Transverse colon (tissue), 4 donors: ENCODE measurements at regions not wholly inside any gene's neighbourhood (a gene's known extent, or its start where the extent isn't known, plus 50 kb on each side); places are given as distances from the start of the nearest gene placed in this dataset.

Source experiments
- DNase-seq: peaks from one replicate; pipeline ENCODE4 v3.0.0-alpha.2; 2019
- H3K27ac ChIP-seq, 4 donors: fragments of 200-600 bp; sonication (generic); 2 replicates each; pipeline ENCODE4 v1.5.1; 2016 to 2018; ENCODE audit warnings: inconsistent platforms in 4 of 4
- H3K27me3 ChIP-seq: fragments of 200-600 bp; sonication (generic); 2 replicates; pipeline ENCODE4 v1.5.1; 2017; ENCODE audit warnings: inconsistent platforms
- H3K36me3 ChIP-seq, 4 donors: fragments of 200-600 bp; sonication (generic); 2 replicates each; pipeline ENCODE4 v1.5.1; 2017 to 2019; ENCODE audit warnings: inconsistent platforms in 4 of 4
- H3K4me1 ChIP-seq, 4 donors: fragments of 200-600 bp; sonication (generic); 2 replicates each; pipeline ENCODE4 v1.5.1; 2017 to 2020; ENCODE audit warnings: inconsistent platforms in 4 of 4
- H3K4me3 ChIP-seq, 4 donors: fragments of 200-600 bp; sonication (generic); 1 replicate in 1 of 4; 2 replicates in 3 of 4; pipeline versions ENCODE4 v1.5.1 to v1.6.1; 2017 to 2019; ENCODE audit warnings: inconsistent platforms in 4 of 4
- H3K9me3 ChIP-seq, 2 donors: fragments of 200-600 bp; sonication (generic); 2 replicates each; pipeline ENCODE4 v1.5.1; 2017 to 2019; ENCODE audit warnings: inconsistent platforms in 2 of 2
- EP300 ChIP-seq: sonication (generic); formaldehyde crosslinking; IDR thresholded peaks from one replicate; pipeline ENCODE4 v1.6.1; 2017; ENCODE audit warnings: antibody characterized with exemption, low read depth
- POLR2A ChIP-seq: fragments of 450-650 bp; IDR thresholded peaks from one replicate; pipeline ENCODE4 v1.6.1; 2016; ENCODE audit warnings: antibody characterized with exemption, mild to moderate bottlenecking, moderate library complexity
- POLR2AphosphoS5 ChIP-seq, 3 donors: sonication (generic); formaldehyde crosslinking; IDR thresholded peaks; one replicate each; pipeline ENCODE4 v1.6.1; 2016; ENCODE audit warnings: antibody characterized with exemption in 3 of 3
- WGBS, 2 donors: methylation state at CpG; one replicate each; pipeline ENCODE4 v1.1.5; 2018; ENCODE audit warnings: low coverage in 1 of 2; 5-methylcytosine and 5-hydroxymethylcytosine counted together
- in situ Hi-C, 4 donors: fragments of 200-750 bp; cut with MboI; loops; one replicate each; pipeline versions ENCODE4 v1.15.0 to v1.15.1; 2017; ENCODE audit warnings: low sequenced_read_pairs in 3 of 4, low pct_ligation_motif_present in 1 of 4, low pct_unique_long_range_greater_than_20kb in 1 of 4
- intact Hi-C: fragments of 100-400 bp; cut with DNase I; formaldehyde crosslinking; loops from one replicate; pipeline ENCODE4 v1.15.1; 2023; ENCODE audit warnings: low total_unique reads
- TF ChIP-seq, protein P1 (sequence below), 5 experiments: fragments of 200-600 bp in 3 of 5; fragments of 450-650 bp in 2 of 5; sonication (generic) in 3 of 5; IDR thresholded peaks; 1 replicate in 2 of 5; 2 replicates in 3 of 5; pipeline ENCODE4 v1.5.1; 2016 to 2017; ENCODE audit warnings: antibody characterized with exemption in 5 of 5, inconsistent platforms in 3 of 5, mild to moderate bottlenecking in 2 of 5, moderate library complexity in 1 of 5

DNA sequence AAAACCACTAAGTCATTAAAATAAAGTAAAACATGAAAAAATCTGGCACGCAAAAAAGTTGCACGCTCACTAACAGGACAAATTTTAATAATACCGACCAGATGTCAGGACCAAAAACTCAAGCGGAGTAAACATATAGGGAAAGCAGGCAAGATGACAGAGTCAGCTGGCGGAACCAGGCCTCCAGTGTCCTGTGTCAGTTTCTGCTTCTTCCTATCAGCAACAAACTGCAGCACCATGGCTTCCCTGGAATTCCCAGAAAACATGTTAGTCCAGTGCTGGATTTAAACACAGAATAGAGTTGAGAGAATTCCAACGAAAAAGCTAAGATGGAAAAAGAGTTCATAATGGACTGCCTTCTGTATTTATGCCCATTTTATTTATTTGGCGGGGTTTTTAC, 169.1 kb upstream of the ARHGEF26 start:
- intact Hi-C loops (no loop called here), in situ Hi-C loops (loop anchor here in 1 of 4 donors (25.0 kb wide), 1 partner anchor 915 kb away; no protein-coding TSS in a partner anchor)
- no peak for TF ChIP-seq POLR2A
- TF ChIP-seq EP300, result no peak
- no peak for TF ChIP-seq POLR2AphosphoS5 (IDR thresholded peaks at IDR 0.05)
- Histone ChIP-seq H3K27ac (no peak overlapping the region), H3K27me3 (no peaks in the 10 kb centered on the region), H3K4me3 (no peak overlapping the region), H3K4me1 (no peaks in the 10 kb centered on the region), H3K9me3 (no peaks in the 10 kb centered on the region), H3K36me3 (no peaks in the 10 kb centered on the region)
- no peak for DNase-seq
- 79 to 80% methylated on average over 6 to 7 of the region's 7 CpGs for WGBS, 2 donors

DNA sequence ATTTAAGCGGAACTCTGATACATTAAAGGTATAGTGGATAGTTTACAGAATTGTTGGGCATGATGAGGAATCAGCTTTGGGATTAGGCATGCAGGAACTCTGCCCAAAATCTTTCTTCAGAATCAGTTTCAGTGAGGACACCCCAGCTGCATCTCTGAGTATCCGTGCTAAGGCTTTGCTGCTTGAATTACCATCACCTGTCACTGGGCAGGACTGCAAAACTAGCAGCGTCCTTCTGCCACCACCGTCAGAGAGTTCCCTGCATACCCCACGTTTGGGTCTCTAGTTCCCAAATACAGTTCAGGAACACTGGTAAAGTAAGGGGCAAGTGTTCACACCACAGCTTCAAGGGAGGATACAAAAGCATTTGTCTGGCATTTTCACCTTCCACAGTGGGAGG, 164.6 kb upstream of the ARHGEF26 start:
- WGBS, 2 donors, result 70 to 85% methylated on average over 4 to 5 of the region's 5 CpGs
- Histone ChIP-seq H3K9me3 (no peaks in the 10 kb centered on the region), H3K27ac (no peak overlapping the region), H3K4me3 (no peak overlapping the region), H3K27me3 (no peaks in the 10 kb centered on the region), H3K36me3 (no peaks in the 10 kb centered on the region), H3K4me1 (peaks cover 0 to 12% (median 5%) of the 10 kb centered on the region in 4 donors)
- intact Hi-C loops, result no loop called here
- no peak for DNase-seq
- no peak for TF ChIP-seq EP300
- no peak for TF ChIP-seq POLR2A
- TF ChIP-seq, protein P1, sequence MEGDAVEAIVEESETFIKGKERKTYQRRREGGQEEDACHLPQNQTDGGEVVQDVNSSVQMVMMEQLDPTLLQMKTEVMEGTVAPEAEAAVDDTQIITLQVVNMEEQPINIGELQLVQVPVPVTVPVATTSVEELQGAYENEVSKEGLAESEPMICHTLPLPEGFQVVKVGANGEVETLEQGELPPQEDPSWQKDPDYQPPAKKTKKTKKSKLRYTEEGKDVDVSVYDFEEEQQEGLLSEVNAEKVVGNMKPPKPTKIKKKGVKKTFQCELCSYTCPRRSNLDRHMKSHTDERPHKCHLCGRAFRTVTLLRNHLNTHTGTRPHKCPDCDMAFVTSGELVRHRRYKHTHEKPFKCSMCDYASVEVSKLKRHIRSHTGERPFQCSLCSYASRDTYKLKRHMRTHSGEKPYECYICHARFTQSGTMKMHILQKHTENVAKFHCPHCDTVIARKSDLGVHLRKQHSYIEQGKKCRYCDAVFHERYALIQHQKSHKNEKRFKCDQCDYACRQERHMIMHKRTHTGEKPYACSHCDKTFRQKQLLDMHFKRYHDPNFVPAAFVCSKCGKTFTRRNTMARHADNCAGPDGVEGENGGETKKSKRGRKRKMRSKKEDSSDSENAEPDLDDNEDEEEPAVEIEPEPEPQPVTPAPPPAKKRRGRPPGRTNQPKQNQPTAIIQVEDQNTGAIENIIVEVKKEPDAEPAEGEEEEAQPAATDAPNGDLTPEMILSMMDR (IDR thresholded peaks at IDR 0.05), result no peak
- TF ChIP-seq POLR2AphosphoS5 (IDR thresholded peaks at IDR 0.05), result no peak
- in situ Hi-C loops, result loop anchor here in 1 of 4 donors (25.0 kb wide), 1 partner anchor 919 kb away; no protein-coding TSS in a partner anchor

DNA sequence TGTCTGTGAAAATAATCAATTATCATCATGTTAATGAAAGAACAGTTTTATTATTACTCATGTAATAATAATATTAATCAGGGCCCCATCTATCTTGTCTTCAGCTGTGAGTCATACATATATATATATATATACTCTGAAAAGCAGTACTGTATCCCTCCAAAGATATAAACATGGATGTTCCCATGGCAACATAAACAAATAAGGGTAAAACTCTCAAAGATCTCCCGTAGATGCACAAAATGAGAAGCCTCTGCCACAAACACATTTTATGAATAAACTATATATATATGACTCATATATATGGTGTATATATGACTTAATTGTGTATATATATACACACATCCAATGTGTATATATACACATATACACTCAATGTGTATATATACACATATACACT, 163.8 kb upstream of the ARHGEF26 start:
- in situ Hi-C loops (loop anchor here in 1 of 4 donors (25.0 kb wide), 1 partner anchor 920 kb away; no protein-coding TSS in a partner anchor), intact Hi-C loops (no loop called here)
- WGBS, 2 donors, result 55 to 62% methylated on average over 1 of the region's 1 CpG
- no peak overlapping the region for H3K27ac ChIP-seq
- no peaks in the 10 kb centered on the region for H3K36me3 ChIP-seq
- no peak for TF ChIP-seq POLR2A
- H3K27me3 ChIP-seq, result no peaks in the 10 kb centered on the region
- no peak overlapping the region for H3K4me3 ChIP-seq
- H3K4me1 ChIP-seq, result peaks cover 0 to 12% (median 5%) of the 10 kb centered on the region in 4 donors
- DNase-seq, result no peak
- no peaks in the 10 kb centered on the region for H3K9me3 ChIP-seq

DNA sequence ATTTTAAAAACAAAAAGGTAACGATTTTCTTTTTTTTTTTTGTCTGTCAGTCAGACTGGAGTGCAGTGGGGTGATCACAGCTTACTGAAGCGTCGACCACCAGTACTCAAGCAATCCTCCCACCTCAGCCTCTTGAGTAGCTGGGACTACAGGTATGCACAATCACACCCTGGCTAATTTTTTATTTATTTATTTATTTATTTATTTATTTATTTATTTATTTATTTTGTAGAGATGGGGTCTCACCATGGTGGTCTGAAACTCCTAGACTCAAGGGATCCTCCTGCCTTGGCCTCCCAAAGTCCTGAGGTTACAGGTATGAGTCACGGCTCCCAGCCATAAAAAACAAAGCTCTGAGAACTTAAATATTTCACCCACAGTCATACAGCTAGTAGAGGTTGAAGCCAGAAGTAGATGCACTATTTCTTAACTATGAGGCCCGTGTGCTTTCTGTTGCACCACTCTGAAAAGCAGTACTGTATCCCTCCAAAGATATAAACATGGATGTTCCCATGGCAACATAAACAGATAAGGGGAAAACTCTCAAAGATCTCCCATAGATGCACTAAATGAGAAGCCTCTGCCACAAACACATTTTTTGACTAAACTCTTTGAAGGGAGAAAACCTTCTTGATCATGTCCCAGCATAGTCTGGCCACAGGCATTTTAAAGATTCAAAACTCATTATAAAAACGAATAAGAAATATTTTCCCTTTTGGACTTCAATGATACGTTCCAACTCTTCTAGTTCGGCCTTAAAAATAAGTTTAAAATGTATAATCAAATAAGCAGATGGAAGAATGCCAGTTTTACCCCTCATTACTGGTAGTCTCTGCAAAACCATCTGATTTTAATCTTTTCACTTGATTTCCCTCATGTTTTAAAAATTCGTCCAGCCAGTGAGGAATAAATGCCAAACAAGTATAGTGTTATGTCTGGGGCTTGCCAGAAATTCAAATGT, 162.3 kb upstream of the ARHGEF26 start:
- Histone ChIP-seq H3K4me3 (no peak overlapping the region), H3K27ac (no peak overlapping the region), H3K4me1 (peaks cover 0 to 12% (median 5%) of the 10 kb centered on the region in 4 donors), H3K9me3 (no peaks in the 10 kb centered on the region), H3K36me3 (no peaks in the 10 kb centered on the region), H3K27me3 (no peaks in the 10 kb centered on the region)
- TF ChIP-seq POLR2A (no peak), POLR2AphosphoS5 (IDR thresholded peaks at IDR 0.05) (no peak), EP300 (no peak)
- TF ChIP-seq, protein P1 (IDR thresholded peaks at IDR 0.05), result no peak
- in situ Hi-C loops, result loop anchor here in 1 of 4 donors (25.0 kb wide), 1 partner anchor 922 kb away; no protein-coding TSS in a partner anchor
- DNase-seq, result no peak
- intact Hi-C loops, result no loop called here
- WGBS, 2 donors, result 65 to 66% methylated on average over 8 to 9 of the region's 9 CpGs

GRCh38 chr3:153960458-153961074, 160.6 kb upstream of the ARHGEF26 start:
- intact Hi-C loops (no loop called here), in situ Hi-C loops (loop anchor here in 1 of 4 donors (25.0 kb wide), 1 partner anchor 923 kb away; no protein-coding TSS in a partner anchor)

More at GRCh38 chr3:153960458-153961074, 160.6 kb upstream of the ARHGEF26 start:
- no peaks in the 10 kb centered on the region for H3K27me3 ChIP-seq
- WGBS, 2 donors, result 50 to 67% methylated on average over 3 of the region's 3 CpGs
- no peak overlapping the region for H3K4me3 ChIP-seq
- H3K36me3 ChIP-seq, result no peaks in the 10 kb centered on the region
- no peak for DNase-seq
- no peaks in the 10 kb centered on the region for H3K9me3 ChIP-seq
- H3K4me1 ChIP-seq, result peaks cover 0 to 12% (median 5%) of the 10 kb centered on the region in 4 donors
- no peak overlapping the region for H3K27ac ChIP-seq
- TF ChIP-seq POLR2AphosphoS5 (IDR thresholded peaks at IDR 0.05) (no peak), POLR2A (no peak), EP300 (no peak)
- TF ChIP-seq, protein P1 (IDR thresholded peaks at IDR 0.05), result no peak
